ENCODE measurements at regions not wholly inside any gene's neighbourhood (a gene's known extent, or its start where the extent isn't known, plus 50 kb on each side); places are given as distances from the start of the nearest gene placed in this dataset.

DNA sequence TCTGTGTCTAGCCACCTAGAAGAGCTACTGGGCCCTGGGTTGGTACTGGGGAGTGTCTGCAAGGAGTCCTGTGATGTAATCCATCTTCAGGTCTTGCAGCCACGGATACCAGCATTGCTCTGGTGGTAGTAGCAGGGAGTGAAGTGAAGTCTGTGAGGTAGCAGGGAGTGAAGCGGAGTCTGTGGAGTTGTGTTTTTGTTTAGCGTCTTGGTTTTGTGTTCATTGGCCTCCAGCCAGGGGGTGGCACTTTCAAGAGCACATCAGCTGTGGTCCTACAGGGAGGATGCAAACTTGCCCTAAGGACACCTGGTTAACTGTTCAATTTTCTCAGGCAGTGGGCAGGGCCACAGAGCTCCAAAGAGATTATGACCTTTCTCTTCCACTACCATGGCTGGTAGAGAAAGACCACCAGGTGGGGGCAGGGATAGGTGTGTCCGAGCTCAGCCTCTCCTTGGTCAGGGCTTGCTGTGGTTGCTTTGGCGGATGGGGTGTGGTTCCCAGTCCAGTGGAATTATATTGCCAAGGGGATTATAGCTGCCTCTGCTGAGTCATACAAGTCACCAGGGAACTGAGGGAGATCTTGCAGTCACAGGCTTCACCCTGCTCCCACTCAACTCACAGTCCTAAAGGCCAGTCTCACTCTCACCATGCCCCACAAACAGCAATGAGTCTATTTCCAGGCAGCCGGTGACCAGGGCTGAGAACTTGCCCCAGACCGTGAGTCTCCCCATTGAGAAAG lies 424.7 kb downstream of the ZBBX start:
- no peak overlapping the region for H3K9ac ChIP-seq (ENCODE audit: insufficient read depth, low read length, poor library complexity, severe bottlenecking)
- TF ChIP-seq, protein P1, sequence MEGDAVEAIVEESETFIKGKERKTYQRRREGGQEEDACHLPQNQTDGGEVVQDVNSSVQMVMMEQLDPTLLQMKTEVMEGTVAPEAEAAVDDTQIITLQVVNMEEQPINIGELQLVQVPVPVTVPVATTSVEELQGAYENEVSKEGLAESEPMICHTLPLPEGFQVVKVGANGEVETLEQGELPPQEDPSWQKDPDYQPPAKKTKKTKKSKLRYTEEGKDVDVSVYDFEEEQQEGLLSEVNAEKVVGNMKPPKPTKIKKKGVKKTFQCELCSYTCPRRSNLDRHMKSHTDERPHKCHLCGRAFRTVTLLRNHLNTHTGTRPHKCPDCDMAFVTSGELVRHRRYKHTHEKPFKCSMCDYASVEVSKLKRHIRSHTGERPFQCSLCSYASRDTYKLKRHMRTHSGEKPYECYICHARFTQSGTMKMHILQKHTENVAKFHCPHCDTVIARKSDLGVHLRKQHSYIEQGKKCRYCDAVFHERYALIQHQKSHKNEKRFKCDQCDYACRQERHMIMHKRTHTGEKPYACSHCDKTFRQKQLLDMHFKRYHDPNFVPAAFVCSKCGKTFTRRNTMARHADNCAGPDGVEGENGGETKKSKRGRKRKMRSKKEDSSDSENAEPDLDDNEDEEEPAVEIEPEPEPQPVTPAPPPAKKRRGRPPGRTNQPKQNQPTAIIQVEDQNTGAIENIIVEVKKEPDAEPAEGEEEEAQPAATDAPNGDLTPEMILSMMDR (IDR thresholded peaks at IDR 0.05) = no peak
- no peak overlapping the region for H3K4me3 Mint-ChIP-seq
- H3K36me3 ChIP-seq (replicated peaks in 1 of 2; ENCODE audit: control insufficient read depth in 1 of 2, insufficient read depth in 2 of 2, low read length in 2 of 2) = no peaks in the 10 kb centered on the region
- no peaks in the 10 kb centered on the region for H3K36me3 Mint-ChIP-seq
- H3K27ac Mint-ChIP-seq = no peak overlapping the region
- WGBS (ENCODE audit: insufficient coverage) = 87% methylated on average over 7 of the region's 7 CpGs
- H3K4me1 Mint-ChIP-seq = no peaks in the 10 kb centered on the region
- H3K27me3 Mint-ChIP-seq (ENCODE audit: low read depth in 3 of 3) = no peaks in the 10 kb centered on the region
- no peaks in the 10 kb centered on the region for H3K27me3 ChIP-seq (ENCODE audit: control insufficient read depth in 2 of 2, insufficient read depth in 2 of 2, low read length in 2 of 2)
- DNase-seq = no peak
- H3K4me3 ChIP-seq (replicated peaks in 1 of 3; ENCODE audit: low read depth in 2 of 3, low read length in 3 of 3) = no peak overlapping the region
- no peak overlapping the region for H3K27ac ChIP-seq (ENCODE audit: low read depth in 1 of 2, low read length in 2 of 2)
- H3K9me3 ChIP-seq (replicated peaks in 1 of 2; ENCODE audit: control insufficient read depth in 1 of 2, insufficient read depth in 1 of 2, low read length in 2 of 2) = peaks cover 16 to 42% of the 10 kb centered on the region in 2 donors
- intact Hi-C loops (cut with micrococcal nuclease) = no loop called here
- no peak overlapping the region for H2AFZ ChIP-seq (ENCODE audit: insufficient read depth, low read depth, low read length, poor library complexity, severe bottlenecking)
- H3K4me1 ChIP-seq (ENCODE audit: control insufficient read depth in 1 of 2, insufficient read depth in 2 of 2, low read length in 2 of 2) = no peaks in the 10 kb centered on the region
- H4K20me1 ChIP-seq (ENCODE audit: insufficient read depth, low read length) = no peaks in the 10 kb centered on the region
- no peak overlapping the region for H3K4me2 ChIP-seq (replicated peaks; ENCODE audit: extremely low read depth, low read length, poor library complexity, severe bottlenecking)
- no peaks in the 10 kb centered on the region for H3K79me2 ChIP-seq (ENCODE audit: insufficient read depth, low read length)
- peaks cover 8 to 20% (median 13%) of the 10 kb centered on the region in 7 donors for H3K9me3 Mint-ChIP-seq

DNA sequence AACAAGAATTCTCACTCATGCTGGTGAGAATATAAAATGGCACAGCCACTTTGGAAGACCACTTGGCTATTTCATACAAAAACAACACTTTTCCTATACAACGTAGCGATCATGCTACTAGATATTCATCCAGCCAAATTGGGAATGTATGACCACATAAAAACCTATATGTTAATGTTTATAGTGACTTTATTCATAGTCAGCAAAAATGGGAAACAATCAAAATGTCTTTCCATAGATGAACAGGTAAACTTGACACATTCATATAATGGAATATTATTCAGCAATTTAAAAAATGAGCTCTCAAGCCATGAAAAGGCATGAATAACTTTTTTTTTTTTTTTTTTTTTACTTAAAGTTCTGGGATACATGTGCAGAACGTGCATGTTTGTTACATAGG lies 445.2 kb downstream of the ZBBX start:
- Histone ChIP-seq H3K9me3 (replicated peaks in 1 of 2; ENCODE audit: control insufficient read depth in 1 of 2, insufficient read depth in 1 of 2, low read length in 2 of 2) (peaks cover 0 to 2% of the 10 kb centered on the region in 2 donors), H3K36me3 (replicated peaks in 1 of 2; ENCODE audit: control insufficient read depth in 1 of 2, insufficient read depth in 2 of 2, low read length in 2 of 2) (no peaks in the 10 kb centered on the region), H4K20me1 (ENCODE audit: insufficient read depth, low read length) (no peaks in the 10 kb centered on the region), H3K4me1 (ENCODE audit: control insufficient read depth in 1 of 2, insufficient read depth in 2 of 2, low read length in 2 of 2) (no peaks in the 10 kb centered on the region), H3K79me2 (ENCODE audit: insufficient read depth, low read length) (no peaks in the 10 kb centered on the region), H3K4me2 (replicated peaks; ENCODE audit: extremely low read depth, low read length, poor library complexity, severe bottlenecking) (no peak overlapping the region), H2AFZ (ENCODE audit: insufficient read depth, low read depth, low read length, poor library complexity, severe bottlenecking) (no peak overlapping the region), H3K4me3 (replicated peaks in 1 of 3; ENCODE audit: low read depth in 2 of 3, low read length in 3 of 3) (no peak overlapping the region), H3K27me3 (ENCODE audit: control insufficient read depth in 2 of 2, insufficient read depth in 2 of 2, low read length in 2 of 2) (no peaks in the 10 kb centered on the region), H3K27ac (ENCODE audit: low read depth in 1 of 2, low read length in 2 of 2) (no peak overlapping the region), H3K9ac (ENCODE audit: insufficient read depth, low read length, poor library complexity, severe bottlenecking) (no peak overlapping the region)
- Mint-ChIP-seq H3K4me3 (no peak overlapping the region), H3K9me3 (peaks cover 0 to 10% (median 5%) of the 10 kb centered on the region in 7 donors), H3K4me1 (no peaks in the 10 kb centered on the region), H3K27me3 (ENCODE audit: low read depth in 3 of 3) (no peaks in the 10 kb centered on the region), H3K27ac (no peak overlapping the region), H3K36me3 (no peaks in the 10 kb centered on the region)
- TF ChIP-seq, protein P1 (IDR thresholded peaks at IDR 0.05) = no peak
- no CpG with 5 or more reads among the region's 3 CpGs for WGBS (ENCODE audit: insufficient coverage)
- intact Hi-C loops (cut with micrococcal nuclease) = no loop called here
- DNase-seq = no peak

All from CD14-positive monocyte (primary cell).